PC-9 (cell line): ENCODE measurements at regions not wholly inside any gene's neighbourhood (a gene's known extent, or its start where the extent isn't known, plus 50 kb on each side); places are given as distances from the start of the nearest gene placed in this dataset.

Experiments used
- CTCF ChIP-seq: fragments of 200-600 bp; sonication (generic); conservative IDR thresholded peaks from 2 replicates; pipeline ENCODE4 v1.6.1; 2017; ENCODE audit warnings: mixed run types, antibody characterized with exemption, mild to moderate bottlenecking, moderate library complexity
- EZH2 ChIP-seq: fragments of 200-600 bp; sonication (generic); IDR thresholded peaks from 2 replicates; pipeline ENCODE4 v1.8.0; 2017; ENCODE audit warnings: antibody characterized with exemption, low read depth

GRCh38 chr18:5064841-5065370 is 132.2 kb downstream of the AKAIN1 start:
- TF ChIP-seq CTCF (no peak), EZH2 (no peak)
